ENCODE measurements at regions not wholly inside any gene's neighbourhood (a gene's known extent, or its start where the extent isn't known, plus 50 kb on each side); places are given as distances from the start of the nearest gene placed in this dataset.

- DNase-seq (ENCODE audit: low read depth in 3 of 3, low spot score in 2 of 3): no peak
Measured at GRCh38 chr13:47008318-47008717, 111.5 kb upstream of the HTR2A start.

- no peak for DNase-seq (ENCODE audit: low read depth in 3 of 3, low spot score in 2 of 3)
Measured at GRCh38 chr13:47005756-47006414, 109.0 kb upstream of the HTR2A start.

GRCh38 chr13:47004540-47004939 lies 107.7 kb upstream of the HTR2A start:
- DNase-seq (ENCODE audit: low read depth in 3 of 3, low spot score in 2 of 3): no peak

GRCh38 chr13:47004027-47004426 lies 107.2 kb upstream of the HTR2A start:
- DNase-seq (ENCODE audit: low read depth in 3 of 3, low spot score in 2 of 3): no peak

GRCh38 chr13:47000165-47000564 lies 103.3 kb upstream of the HTR2A start:
- no peak for DNase-seq (ENCODE audit: low read depth in 3 of 3, low spot score in 2 of 3)

GRCh38 chr13:46996316-46997030 lies 99.6 kb upstream of the HTR2A start:
- DNase-seq (ENCODE audit: low read depth in 3 of 3, low spot score in 2 of 3): no peak

- DNase-seq (ENCODE audit: low read depth in 3 of 3, low spot score in 2 of 3): no peak
Measured at GRCh38 chr13:46995874-46996273, 99.0 kb upstream of the HTR2A start.

GRCh38 chr13:46994492-46994891 lies 97.6 kb upstream of the HTR2A start:
- DNase-seq (ENCODE audit: low read depth in 3 of 3, low spot score in 2 of 3): no peak

GRCh38 chr13:46992383-46992952 lies 95.6 kb upstream of the HTR2A start:
- no peak for DNase-seq (ENCODE audit: low read depth in 3 of 3, low spot score in 2 of 3)

GRCh38 chr13:46983881-46984280 lies 87.0 kb upstream of the HTR2A start:
- no peak for DNase-seq (ENCODE audit: low read depth in 3 of 3, low spot score in 2 of 3)

GRCh38 chr13:46982856-46983582 lies 86.2 kb upstream of the HTR2A start:
- DNase-seq (ENCODE audit: low read depth in 3 of 3, low spot score in 2 of 3): no peak

GRCh38 chr13:46975173-46975572 lies 78.3 kb upstream of the HTR2A start:
- no peak for DNase-seq (ENCODE audit: low read depth in 3 of 3, low spot score in 2 of 3)

- no peak for DNase-seq (ENCODE audit: low read depth in 3 of 3, low spot score in 2 of 3)
Measured at GRCh38 chr13:46968450-46968849, 71.6 kb upstream of the HTR2A start.

GRCh38 chr13:46964789-46965527 lies 68.1 kb upstream of the HTR2A start:
- no peak for DNase-seq (ENCODE audit: low read depth in 3 of 3, low spot score in 2 of 3)

- no peak for DNase-seq (ENCODE audit: low read depth in 3 of 3, low spot score in 2 of 3)
Measured at GRCh38 chr13:46963904-46964303, 67.1 kb upstream of the HTR2A start.

- DNase-seq (ENCODE audit: low read depth in 3 of 3, low spot score in 2 of 3): no peak
Measured at GRCh38 chr13:46962281-46962941, 65.6 kb upstream of the HTR2A start.

GRCh38 chr13:46961719-46962118 lies 64.9 kb upstream of the HTR2A start:
- DNase-seq (ENCODE audit: low read depth in 3 of 3, low spot score in 2 of 3): no peak

- DNase-seq (ENCODE audit: low read depth in 3 of 3, low spot score in 2 of 3): no peak
Measured at GRCh38 chr13:46953941-46954340, 57.1 kb upstream of the HTR2A start.

GRCh38 chr13:46953331-46953730 lies 56.5 kb upstream of the HTR2A start:
- no peak for DNase-seq (ENCODE audit: low read depth in 3 of 3, low spot score in 2 of 3)

- no peak for DNase-seq (ENCODE audit: low read depth in 3 of 3, low spot score in 2 of 3)
Measured at GRCh38 chr13:46951516-46951915, 54.7 kb upstream of the HTR2A start.
